Neural cell (in vitro differentiated cells): ENCODE measurements at regions not wholly inside any gene's neighbourhood (a gene's known extent, or its start where the extent isn't known, plus 50 kb on each side); places are given as distances from the start of the nearest gene placed in this dataset.

Experiments used
- H2AFZ ChIP-seq: fragments of 200-600, 300-800 bp; sonication (generic), shearing (Covaris generic); 2 replicates; pipeline ENCODE4 v1.6.0; 2014; ENCODE audit warnings: low read depth, mild to moderate bottlenecking, antibody characterized with exemption, low read length, moderate library complexity
- H3F3A ChIP-seq: fragments of 200-600 bp; shearing (Covaris generic); 2 replicates; pipeline ENCODE4 v1.6.1; 2016; ENCODE audit warnings: mild to moderate bottlenecking, moderate library complexity, mixed read lengths, antibody characterized with exemption, low read length; ENCODE audit not compliant: insufficient read depth, poor library complexity, severe bottlenecking
- H3K27ac ChIP-seq: fragments of 200-600, 300-800 bp; sonication (generic), shearing (Covaris generic); 2 replicates; pipeline ENCODE4 v1.5.1; 2014; ENCODE audit warnings: mild to moderate bottlenecking, low read length, moderate library complexity
- H3K27me3 ChIP-seq: fragments of 300-800, 200-600 bp; sonication (generic), shearing (Covaris generic); 2 replicates; pipeline ENCODE4 v1.6.0; 2014; ENCODE audit warnings: mild to moderate bottlenecking, low read depth, low read length, moderate library complexity; ENCODE audit not compliant: insufficient read depth
- H3K36me3 ChIP-seq: fragments of 300-800, 200-600 bp; sonication (generic), shearing (Covaris generic); 2 replicates; pipeline ENCODE4 v1.5.1; 2014; ENCODE audit warnings: mild to moderate bottlenecking, antibody characterized with exemption, low read length, moderate library complexity; ENCODE audit not compliant: insufficient read depth
- H3K4me2 ChIP-seq: fragments of 300-800, 200-600 bp; sonication (generic), shearing (Covaris generic); 2 replicates; pipeline ENCODE4 v1.6.0; 2014; ENCODE audit warnings: mild to moderate bottlenecking, low read length
- H3K4me3 ChIP-seq: fragments of 300-800, 200-600 bp; sonication (generic), shearing (Covaris generic); 2 replicates; pipeline ENCODE4 v1.5.1; 2014; ENCODE audit warnings: mild to moderate bottlenecking, low read length, moderate library complexity
- H3K79me2 ChIP-seq: fragments of 200-600 bp; shearing (Covaris generic); replicated peaks from 2 replicates; pipeline ENCODE4 v1.6.0; 2014; ENCODE audit warnings: mild to moderate bottlenecking, low read length, moderate library complexity; ENCODE audit not compliant: insufficient read depth
- H3K9ac ChIP-seq: fragments of 300-800, 200-600 bp; sonication (generic), shearing (Covaris generic); 2 replicates; pipeline ENCODE4 v1.6.1; 2016; ENCODE audit warnings: mild to moderate bottlenecking, low read length, mixed read lengths
- H3K9me2 ChIP-seq: fragments of 200-600 bp; shearing (Covaris generic); 2 replicates; pipeline ENCODE4 v1.6.1; 2016; ENCODE audit warnings: mild to moderate bottlenecking, low read length, mixed read lengths; ENCODE audit not compliant: insufficient read depth
- H3K9me3 ChIP-seq: fragments of 200-600, 300-800 bp; sonication (generic), shearing (Covaris generic); 2 replicates; pipeline ENCODE4 v1.6.1; 2016; ENCODE audit warnings: mild to moderate bottlenecking, mixed run types, low read length, moderate library complexity, mixed read lengths
- H4K20me1 ChIP-seq: fragments of 200-600 bp; shearing (Covaris generic); 2 replicates; pipeline ENCODE4 v1.6.1; 2016; ENCODE audit warnings: mild to moderate bottlenecking, mixed run types; ENCODE audit not compliant: insufficient read depth
- EP300 ChIP-seq: fragments of 450-650 bp; conservative IDR thresholded peaks from 2 replicates; pipeline ENCODE4 v1.6.1; 2014; ENCODE audit warnings: antibody characterized with exemption, mild to moderate bottlenecking, moderate library complexity; ENCODE audit not compliant: poor library complexity, severe bottlenecking
- EZH2 ChIP-seq: fragments of 200-600, 300-800 bp; shearing (Covaris generic), sonication (generic); IDR thresholded peaks from 2 replicates; pipeline ENCODE4 v1.6.1; 2014; ENCODE audit warnings: antibody characterized with exemption, low read length, borderline replicate concordance, mild to moderate bottlenecking; ENCODE audit not compliant: insufficient read depth, poor library complexity, severe bottlenecking
- MXI1 ChIP-seq: fragments of 450-650 bp; conservative IDR thresholded peaks from 2 replicates; pipeline ENCODE4 v1.6.1; 2014; ENCODE audit warnings: antibody characterized with exemption, mild to moderate bottlenecking; ENCODE audit not compliant: poor library complexity, severe bottlenecking
- POLR2AphosphoS5 ChIP-seq: IDR thresholded peaks from 2 replicates; pipeline ENCODE4 v1.6.1; 2012
- RAD21 ChIP-seq: fragments of 450-650 bp; conservative IDR thresholded peaks from 2 replicates; pipeline ENCODE4 v1.6.1; 2014; ENCODE audit warnings: antibody characterized with exemption, mild to moderate bottlenecking, moderate library complexity
- SMC3 ChIP-seq: fragments of 450-650 bp; conservative IDR thresholded peaks from 2 replicates; pipeline ENCODE4 v1.6.1; 2014; ENCODE audit warnings: antibody characterized with exemption, mild to moderate bottlenecking, moderate library complexity; ENCODE audit not compliant: poor library complexity
- TAF1 ChIP-seq: IDR thresholded peaks from 2 replicates; pipeline ENCODE4 v1.6.1; 2012; ENCODE audit warnings: low read depth
- TF ChIP-seq, protein P1 (sequence below): fragments of 450-650 bp; IDR thresholded peaks from 2 replicates; pipeline ENCODE4 v1.5.1; 2014; ENCODE audit warnings: antibody characterized with exemption, mild to moderate bottlenecking, moderate library complexity; ENCODE audit not compliant: poor library complexity, severe bottlenecking
- TF ChIP-seq, protein P2 (sequence below): IDR thresholded peaks from 2 replicates; pipeline ENCODE4 v1.6.1; 2012; ENCODE audit warnings: borderline replicate concordance

- no peaks in the 10 kb centered on the region for H3K36me3 ChIP-seq
- peak overlapping the region; percentile 32 for H3K4me3 ChIP-seq
- TF ChIP-seq RAD21 = peak; percentile 38
- peak; percentile 30 for TF ChIP-seq SMC3
- TF ChIP-seq TAF1 = no peak
- TF ChIP-seq MXI1 = no peak
- peak; percentile 90 for TF ChIP-seq POLR2AphosphoS5
- TF ChIP-seq, protein P1, sequence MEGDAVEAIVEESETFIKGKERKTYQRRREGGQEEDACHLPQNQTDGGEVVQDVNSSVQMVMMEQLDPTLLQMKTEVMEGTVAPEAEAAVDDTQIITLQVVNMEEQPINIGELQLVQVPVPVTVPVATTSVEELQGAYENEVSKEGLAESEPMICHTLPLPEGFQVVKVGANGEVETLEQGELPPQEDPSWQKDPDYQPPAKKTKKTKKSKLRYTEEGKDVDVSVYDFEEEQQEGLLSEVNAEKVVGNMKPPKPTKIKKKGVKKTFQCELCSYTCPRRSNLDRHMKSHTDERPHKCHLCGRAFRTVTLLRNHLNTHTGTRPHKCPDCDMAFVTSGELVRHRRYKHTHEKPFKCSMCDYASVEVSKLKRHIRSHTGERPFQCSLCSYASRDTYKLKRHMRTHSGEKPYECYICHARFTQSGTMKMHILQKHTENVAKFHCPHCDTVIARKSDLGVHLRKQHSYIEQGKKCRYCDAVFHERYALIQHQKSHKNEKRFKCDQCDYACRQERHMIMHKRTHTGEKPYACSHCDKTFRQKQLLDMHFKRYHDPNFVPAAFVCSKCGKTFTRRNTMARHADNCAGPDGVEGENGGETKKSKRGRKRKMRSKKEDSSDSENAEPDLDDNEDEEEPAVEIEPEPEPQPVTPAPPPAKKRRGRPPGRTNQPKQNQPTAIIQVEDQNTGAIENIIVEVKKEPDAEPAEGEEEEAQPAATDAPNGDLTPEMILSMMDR = no peak
- TF ChIP-seq, protein P2, sequence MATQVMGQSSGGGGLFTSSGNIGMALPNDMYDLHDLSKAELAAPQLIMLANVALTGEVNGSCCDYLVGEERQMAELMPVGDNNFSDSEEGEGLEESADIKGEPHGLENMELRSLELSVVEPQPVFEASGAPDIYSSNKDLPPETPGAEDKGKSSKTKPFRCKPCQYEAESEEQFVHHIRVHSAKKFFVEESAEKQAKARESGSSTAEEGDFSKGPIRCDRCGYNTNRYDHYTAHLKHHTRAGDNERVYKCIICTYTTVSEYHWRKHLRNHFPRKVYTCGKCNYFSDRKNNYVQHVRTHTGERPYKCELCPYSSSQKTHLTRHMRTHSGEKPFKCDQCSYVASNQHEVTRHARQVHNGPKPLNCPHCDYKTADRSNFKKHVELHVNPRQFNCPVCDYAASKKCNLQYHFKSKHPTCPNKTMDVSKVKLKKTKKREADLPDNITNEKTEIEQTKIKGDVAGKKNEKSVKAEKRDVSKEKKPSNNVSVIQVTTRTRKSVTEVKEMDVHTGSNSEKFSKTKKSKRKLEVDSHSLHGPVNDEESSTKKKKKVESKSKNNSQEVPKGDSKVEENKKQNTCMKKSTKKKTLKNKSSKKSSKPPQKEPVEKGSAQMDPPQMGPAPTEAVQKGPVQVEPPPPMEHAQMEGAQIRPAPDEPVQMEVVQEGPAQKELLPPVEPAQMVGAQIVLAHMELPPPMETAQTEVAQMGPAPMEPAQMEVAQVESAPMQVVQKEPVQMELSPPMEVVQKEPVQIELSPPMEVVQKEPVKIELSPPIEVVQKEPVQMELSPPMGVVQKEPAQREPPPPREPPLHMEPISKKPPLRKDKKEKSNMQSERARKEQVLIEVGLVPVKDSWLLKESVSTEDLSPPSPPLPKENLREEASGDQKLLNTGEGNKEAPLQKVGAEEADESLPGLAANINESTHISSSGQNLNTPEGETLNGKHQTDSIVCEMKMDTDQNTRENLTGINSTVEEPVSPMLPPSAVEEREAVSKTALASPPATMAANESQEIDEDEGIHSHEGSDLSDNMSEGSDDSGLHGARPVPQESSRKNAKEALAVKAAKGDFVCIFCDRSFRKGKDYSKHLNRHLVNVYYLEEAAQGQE = peak; percentile 74
- TF ChIP-seq EZH2 = no peak
- TF ChIP-seq EP300 = peak; percentile 98
- no peak overlapping the region for H3K4me2 ChIP-seq
- H2AFZ ChIP-seq = no peak overlapping the region
- peak overlapping the region; percentile 41 for H3K9ac ChIP-seq
- H3K79me2 ChIP-seq = no peaks in the 10 kb centered on the region
- H4K20me1 ChIP-seq = no peaks in the 10 kb centered on the region
- no peaks in the 10 kb centered on the region for H3K9me3 ChIP-seq
- H3K27ac ChIP-seq = peak overlapping the region; percentile 88
- H3K9me2 ChIP-seq = no peaks in the 10 kb centered on the region
- no peaks in the 10 kb centered on the region for H3K27me3 ChIP-seq
- peaks cover 4% of the 10 kb centered on the region for H3F3A ChIP-seq
Measured at GRCh38 chr2:21301871-21302455, 178.2 kb downstream of the TDRD15 start.

DNA sequence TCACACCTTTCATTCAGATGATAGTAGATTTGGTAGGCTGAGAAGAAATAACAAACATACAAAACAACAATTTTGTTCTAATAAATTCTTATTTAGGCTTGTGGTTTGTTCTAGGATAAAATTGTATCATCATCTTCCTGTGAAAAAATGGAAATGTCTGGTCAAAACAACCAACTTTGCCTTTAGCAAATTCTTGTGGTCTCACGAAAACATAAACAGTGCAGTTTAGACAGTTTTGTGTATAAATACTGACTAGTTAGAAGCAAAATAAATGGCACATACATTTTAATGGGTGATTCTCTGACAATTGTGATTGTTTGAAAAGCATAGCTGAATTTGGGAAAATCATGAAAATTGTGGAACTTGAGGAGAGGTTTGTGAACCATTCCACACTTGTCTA, 180.1 kb downstream of the TDRD15 start:
- H3K36me3 ChIP-seq = no peaks in the 10 kb centered on the region
- no peak overlapping the region for H3K4me2 ChIP-seq
- peaks cover 4% of the 10 kb centered on the region for H3F3A ChIP-seq
- no peaks in the 10 kb centered on the region for H4K20me1 ChIP-seq
- no peaks in the 10 kb centered on the region for H3K79me2 ChIP-seq
- no peak overlapping the region for H3K9ac ChIP-seq
- TF ChIP-seq SMC3 (no peak), MXI1 (no peak)
- no peaks in the 10 kb centered on the region for H3K9me3 ChIP-seq
- no peaks in the 10 kb centered on the region for H3K27me3 ChIP-seq
- H3K9me2 ChIP-seq = no peaks in the 10 kb centered on the region
- H3K27ac ChIP-seq = peak overlapping the region; percentile 88
- no peak overlapping the region for H2AFZ ChIP-seq
- H3K4me3 ChIP-seq = no peak overlapping the region

- Histone ChIP-seq H3K9ac (no peak overlapping the region), H4K20me1 (no peaks in the 10 kb centered on the region), H3K79me2 (no peaks in the 10 kb centered on the region), H3K27ac (peak overlapping the region; percentile 7), H3K9me2 (no peaks in the 10 kb centered on the region), H3K4me2 (no peak overlapping the region), H2AFZ (no peak overlapping the region), H3K27me3 (no peaks in the 10 kb centered on the region), H3K9me3 (no peaks in the 10 kb centered on the region), H3F3A (peaks cover 4% of the 10 kb centered on the region), H3K4me3 (no peak overlapping the region), H3K36me3 (no peaks in the 10 kb centered on the region)
- TF ChIP-seq, protein P2 = no peak
- no peak for TF ChIP-seq TAF1
- TF ChIP-seq EP300 = no peak
- TF ChIP-seq SMC3 = no peak
- no peak for TF ChIP-seq EZH2
- no peak for TF ChIP-seq RAD21
- TF ChIP-seq POLR2AphosphoS5 = no peak
- TF ChIP-seq, protein P1 = no peak
Measured at GRCh38 chr2:21305581-21305980, 181.8 kb downstream of the TDRD15 start.
